ENCODE measurements at regions not wholly inside any gene's neighbourhood (a gene's known extent, or its start where the extent isn't known, plus 50 kb on each side); places are given as distances from the start of the nearest gene placed in this dataset.

DNA sequence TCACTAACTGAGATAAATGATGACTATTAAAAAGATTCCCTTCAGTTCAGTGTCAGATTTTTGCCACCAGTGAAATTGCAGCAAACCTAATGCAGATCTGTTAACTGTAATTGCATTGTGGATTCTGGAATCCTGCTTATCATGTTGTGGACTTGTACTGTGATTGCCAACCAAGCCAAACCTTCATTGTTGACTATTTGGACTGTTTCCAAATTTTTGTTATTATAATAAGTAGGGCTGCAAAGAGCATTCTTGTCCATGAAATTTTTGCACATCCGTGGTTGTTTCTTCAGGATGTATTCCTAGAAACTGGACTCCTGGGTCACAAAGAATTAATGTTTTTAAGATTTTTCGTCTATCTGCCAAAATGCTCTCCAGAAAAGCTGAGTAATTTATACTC, 281.6 kb upstream of the ZMIZ1 start:
- no peak for DNase-seq (ENCODE audit: low read depth)

DNA sequence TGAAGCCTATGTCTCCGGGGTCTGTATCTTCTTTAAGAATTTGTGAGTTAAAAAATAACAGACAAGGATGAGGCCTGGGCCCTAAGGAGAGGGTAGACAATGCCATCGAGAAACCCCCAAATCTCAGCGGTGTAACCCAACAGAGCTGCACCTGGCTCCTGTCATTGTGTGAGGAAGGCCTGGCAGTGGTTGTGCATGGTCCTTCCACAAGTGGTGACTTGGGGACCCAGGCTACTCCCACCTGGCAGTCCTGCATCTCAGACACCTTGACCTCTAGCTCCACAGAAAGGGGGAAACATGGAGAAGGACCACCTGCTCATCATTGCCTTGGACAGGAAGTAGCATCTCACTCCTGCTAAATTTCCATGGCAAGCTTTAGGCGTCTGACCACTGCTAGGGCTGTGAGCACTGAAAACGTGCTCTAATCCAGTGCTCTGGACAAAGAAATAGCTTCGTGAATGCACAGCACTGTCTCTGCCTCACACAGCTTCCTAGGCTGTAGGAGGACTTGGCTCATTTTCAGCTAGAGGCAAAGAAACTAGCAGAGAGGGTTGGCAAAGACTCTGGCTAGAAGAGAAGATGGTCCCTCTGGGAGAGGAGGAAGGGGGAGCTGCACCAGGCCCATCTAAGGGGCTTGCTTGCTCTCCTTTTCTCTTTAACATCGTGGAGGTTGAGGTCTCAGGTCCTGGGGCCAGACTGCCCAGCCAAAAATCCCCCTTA, 273.9 kb upstream of the ZMIZ1 start:
- DNase-seq (ENCODE audit: low read depth): no peak

DNA sequence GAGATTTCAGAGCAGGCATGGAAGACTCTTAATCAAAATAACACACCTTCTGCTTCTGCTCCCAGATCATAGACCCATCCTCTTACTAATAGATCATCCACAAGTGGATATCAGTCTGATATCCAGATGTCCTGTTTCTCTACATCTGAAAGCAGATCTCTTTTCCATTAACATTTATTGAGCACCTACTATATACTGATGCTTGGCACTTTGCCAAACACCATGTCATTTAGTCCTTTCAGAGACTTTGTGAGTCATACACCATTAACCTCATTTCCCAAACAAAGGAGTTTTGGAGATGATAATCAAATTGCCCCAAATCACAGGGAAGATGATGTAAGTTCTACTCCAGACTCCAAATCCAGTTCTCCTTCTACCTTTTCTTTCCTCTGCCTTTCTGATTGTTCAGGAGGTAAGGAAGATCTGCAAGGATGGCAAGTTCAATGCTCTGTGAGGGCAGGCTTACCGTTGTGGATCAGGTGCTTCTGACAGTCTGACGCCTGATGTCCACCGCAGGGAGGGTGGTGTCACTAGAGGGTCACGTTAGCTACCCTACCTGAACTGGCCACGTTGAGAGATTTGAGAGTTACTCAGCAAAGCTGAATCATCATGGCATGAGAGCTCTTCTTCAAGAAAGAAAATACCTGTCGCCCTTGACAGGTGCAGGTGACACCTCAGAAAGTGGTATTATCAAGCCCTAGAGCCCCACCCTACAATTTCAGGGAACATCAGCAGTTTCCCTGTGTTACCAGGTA, 269.6 kb upstream of the ZMIZ1 start:
- no peak for DNase-seq (ENCODE audit: low read depth)

DNA sequence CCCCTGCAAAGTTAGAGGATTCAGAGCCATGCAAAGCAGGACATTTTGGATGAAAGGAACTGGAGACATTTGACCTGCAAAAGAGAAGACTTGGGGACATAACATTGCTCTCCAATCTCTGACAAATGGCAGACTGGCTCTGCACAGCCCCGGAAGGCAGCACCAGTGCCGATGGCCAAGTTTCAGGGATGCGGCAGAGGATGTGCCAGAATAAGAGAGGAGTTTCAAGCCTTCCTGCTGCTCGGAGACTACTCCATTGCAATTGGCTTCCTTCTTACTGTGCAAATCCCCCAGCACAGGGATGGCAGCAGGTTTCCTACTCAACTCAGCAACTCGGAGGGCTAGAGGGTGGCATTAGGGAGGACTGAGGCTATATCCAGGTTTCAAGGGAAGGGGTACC, 268.8 kb upstream of the ZMIZ1 start:
- no peak for DNase-seq (ENCODE audit: low read depth)

DNA sequence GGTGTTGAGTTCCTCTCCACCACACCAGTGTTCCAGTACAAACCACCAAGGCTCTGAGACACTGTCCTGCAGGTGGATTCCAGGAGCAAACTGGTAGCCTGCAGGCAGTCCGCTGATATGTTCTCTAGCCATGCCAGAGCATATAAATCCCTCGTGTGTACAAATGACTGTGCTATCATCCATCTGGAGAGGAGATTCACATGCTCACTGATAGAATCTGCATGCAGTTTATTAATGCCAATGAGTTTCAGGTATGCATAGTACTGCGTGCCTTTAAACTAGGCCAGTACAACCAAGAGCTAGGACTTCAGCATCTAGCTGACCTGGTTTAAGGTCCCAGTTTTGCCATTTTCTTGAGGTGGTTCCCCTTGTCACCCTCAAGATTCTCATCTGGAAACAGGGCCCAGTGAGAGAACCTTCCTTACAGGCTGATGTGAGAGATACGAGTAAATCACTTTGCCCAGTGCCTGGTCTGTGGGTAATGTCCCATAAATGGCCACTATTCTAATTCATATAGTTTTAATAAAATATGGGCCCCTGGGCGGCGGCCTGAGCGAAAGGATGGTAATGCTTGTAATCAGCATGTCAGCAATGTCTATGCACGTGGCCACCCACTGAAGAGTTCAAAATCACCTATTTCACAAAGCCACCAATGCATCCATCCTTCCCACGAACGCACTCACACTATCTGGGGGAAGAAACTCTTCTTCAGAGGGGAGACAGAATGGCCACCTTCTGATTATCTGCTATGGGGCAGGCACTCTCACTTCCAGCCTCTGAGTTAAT, 268.0 kb upstream of the ZMIZ1 start:
- no peak for DNase-seq (ENCODE audit: low read depth)

DNA sequence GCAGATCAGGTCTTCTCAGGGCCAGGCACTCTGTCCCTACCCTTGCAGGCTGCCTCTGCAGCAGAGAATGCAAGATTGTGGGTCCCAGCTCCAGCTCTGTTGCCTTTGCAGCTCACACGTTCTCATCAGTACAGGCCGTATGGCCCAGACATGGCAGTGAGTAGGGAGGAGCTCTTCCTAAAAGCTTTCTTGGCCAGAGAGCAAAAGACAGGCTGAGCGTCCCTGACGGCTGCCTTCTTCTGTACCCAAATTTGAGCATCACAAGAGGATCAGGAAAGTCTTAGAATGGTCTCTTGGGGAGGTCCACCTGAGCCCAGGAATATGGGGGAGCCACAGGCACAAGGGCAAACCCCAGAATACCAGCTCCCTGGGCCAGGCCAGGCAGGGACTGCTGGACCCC, 266.3 kb upstream of the ZMIZ1 start:
- DNase-seq (ENCODE audit: low read depth): no peak

DNA sequence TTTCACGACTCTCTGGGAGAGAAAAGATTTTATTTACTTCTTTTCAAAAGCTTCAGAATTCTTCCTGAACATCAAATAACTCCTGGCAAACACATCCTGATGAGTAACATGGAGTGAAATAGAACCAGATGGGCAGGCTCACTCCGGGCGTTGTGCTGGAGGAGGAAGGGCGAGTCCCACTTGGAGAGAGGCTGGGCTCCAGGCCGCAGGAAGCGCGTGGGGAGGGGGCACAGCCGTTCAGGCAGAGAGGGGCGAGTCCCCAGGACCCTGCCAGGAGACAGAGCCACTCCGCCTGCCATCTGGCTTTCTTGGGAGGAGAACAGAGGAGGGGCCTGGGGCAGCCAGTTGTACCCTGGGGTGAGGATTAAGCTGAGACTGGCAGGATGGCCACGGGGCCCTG, 265.9 kb upstream of the ZMIZ1 start:
- DNase-seq (ENCODE audit: low read depth): peak; percentile 31

DNA sequence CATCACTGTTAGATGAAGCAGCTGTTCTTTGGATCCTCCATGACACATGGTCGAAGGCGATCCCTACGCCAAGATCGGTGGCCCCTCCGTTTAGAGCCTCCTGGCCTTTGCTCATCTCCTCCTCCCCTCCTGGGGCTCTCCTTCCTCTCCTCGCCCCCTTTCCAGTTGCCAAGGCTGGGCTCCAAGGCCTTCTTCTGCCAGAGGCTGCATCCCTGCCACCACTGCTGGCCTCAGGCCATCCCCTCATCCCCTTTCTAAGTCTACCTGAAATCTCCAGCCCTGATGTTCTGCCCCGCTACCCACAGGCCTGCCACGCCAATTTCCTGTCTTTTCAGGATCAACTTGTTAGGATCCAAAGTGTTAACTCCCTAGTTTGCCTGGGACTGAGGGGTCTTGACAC, 265.1 kb upstream of the ZMIZ1 start:
- no peak for DNase-seq (ENCODE audit: low read depth)

DNA sequence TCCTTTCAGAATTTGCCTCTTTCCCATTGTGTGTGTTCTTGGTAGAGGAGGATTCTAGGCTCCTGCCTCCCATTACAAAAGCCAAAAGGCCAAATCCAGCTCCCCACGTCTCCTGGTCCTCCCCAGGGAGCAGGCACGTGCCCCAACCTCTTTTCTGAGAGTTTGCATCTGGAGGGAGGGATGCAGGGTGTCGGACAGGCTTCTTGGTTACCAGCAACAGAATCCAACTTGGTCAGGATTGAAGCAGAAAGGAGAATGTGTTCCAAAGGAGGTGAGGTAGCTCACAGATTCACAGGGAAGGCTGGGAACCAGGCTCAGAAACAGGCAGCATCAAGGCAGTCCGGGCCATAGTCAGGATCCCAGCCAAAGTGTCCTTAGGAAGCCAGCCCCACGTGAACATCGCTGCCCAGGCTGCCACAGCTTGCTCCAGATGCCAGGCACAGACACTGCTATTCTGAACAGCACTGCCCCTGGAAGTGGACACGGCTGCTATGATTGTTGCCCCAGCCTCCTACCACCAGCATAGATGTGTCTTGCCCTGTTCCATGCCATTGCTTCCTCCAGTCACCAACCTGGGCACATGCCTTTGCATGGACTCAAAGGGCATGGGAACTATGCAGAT, 264.2 kb upstream of the ZMIZ1 start:
- DNase-seq (ENCODE audit: low read depth): no peak

DNA sequence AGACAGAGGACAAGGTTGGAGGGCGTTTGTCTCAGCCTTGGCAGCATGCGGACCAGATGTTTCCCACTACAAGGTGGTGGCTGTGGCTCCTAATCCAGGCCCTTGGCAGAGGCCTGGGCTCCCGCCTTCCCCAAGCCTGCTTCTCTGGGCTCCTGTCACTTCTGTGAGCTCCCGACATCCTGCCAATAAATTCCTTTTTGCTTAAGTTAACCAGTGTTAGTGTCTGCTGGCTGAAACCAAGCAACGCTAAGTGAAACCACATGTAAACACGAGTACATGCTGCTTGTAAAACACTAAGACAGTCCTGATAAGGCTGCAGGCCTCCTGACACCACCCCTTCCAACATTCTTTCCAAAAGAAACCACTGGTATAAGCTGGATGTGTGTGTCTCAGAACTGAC, 263.6 kb upstream of the ZMIZ1 start:
- peak; percentile 90 for DNase-seq (ENCODE audit: low read depth)

DNA sequence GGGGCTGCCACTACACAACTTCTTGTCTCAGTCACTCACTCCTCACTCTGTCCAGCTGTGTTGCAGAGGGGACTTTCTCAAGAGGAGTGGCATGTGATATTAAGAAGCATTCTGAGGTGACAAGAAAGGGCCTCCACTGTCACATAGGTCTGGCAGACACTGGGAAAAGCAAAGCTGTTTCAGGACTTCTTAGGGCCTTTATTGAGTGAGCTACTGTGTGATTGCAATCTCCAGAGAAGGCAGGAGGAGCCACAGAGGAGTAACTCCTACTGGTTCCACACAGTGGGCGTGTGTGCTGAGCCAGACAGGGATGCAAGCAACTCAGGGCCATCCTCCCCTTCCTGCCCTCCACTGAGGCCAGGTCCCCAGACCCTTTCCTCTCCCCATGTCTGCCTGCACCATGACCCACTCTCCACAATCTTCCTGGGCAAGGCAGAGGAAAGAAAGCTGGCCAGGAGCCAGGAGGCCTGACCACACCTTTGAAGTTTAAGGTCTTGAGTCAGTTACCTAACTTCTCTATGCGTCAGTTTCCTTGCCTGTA, 262.0 kb upstream of the ZMIZ1 start:
- DNase-seq (ENCODE audit: low read depth): peak; percentile 37

DNA sequence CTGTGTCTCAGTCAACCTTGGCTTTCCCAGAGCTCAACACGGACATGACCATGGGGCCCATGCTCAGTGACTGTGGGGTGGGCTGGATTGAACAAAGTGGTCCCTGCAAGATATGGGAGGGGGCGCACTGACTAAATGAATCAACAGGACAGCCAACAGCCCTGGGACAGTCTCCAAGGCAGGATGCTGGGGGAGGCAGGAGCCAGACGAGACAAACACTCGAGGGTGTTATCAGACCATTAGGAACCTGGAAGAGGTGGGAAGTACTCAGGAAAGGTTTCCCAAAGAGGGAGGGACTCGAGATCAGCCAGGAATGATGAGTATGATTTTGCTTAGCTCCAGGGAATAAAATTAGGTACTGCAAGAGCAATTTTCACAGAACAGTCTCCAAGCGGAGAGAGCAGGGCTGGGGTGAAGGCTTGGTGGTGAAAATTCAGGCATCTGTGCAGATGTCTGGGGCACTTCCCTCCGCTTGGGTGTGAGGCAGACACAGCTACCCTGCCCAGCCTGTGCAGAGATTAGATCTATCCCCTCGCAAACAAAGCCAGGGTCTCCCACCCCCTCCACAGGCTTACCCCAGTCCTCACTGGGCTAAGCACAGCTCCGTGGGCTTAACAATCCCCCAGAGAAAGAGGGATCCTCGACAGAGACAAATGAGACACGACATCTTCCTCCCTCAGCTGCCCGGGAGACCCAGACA, 261.1 kb upstream of the ZMIZ1 start:
- no peak for DNase-seq (ENCODE audit: low read depth)

DNA sequence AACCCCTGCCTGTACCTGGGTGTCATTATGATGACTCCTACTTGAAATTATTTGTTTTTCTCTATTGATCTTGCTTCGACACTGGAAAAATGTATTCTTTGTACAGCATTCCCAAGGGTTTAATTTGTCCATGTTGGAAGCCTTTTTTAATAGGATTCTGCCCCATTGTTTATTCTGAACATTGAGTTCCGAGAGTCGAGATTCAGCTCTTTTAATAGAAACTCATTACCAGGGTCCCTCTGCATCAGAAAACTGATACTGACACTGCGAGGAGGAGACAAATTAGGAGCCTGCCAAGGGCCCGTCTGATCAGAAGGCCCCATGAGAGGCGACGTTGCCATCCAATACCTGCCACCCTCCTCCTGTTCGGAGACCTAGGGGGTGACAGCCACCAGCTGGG, 260.5 kb upstream of the ZMIZ1 start:
- DNase-seq (ENCODE audit: low read depth): no peak

DNA sequence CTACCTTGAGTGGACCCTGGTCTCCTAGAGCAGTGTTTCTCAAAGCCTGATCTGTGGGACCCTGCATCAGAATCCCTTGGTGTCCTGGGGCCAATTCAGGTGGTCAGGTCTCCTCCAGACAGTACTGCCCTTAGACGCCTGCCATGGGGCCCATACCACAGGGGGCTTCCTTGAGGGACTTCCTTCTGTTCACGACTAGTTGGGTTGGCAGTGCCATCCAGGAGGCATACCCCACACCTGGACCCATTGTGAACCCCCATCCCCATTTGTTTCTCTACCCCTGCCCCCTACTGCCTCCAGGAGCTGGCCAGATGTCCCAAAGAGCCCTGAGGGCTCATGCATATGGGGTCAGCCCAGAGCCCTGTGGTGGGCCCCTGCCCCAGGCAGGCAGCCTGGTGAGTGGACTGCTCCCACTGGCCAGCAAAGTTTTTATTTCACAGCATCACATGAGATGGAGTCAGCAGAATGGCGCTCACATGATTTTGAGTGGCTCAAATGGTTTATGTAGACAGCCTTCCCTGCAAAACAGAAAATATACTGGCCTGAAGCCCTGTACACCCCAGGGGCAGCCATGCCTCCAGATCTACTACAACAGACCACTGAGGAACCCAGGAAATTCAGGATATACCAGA, 259.9 kb upstream of the ZMIZ1 start:
- DNase-seq (ENCODE audit: low read depth): no peak

DNA sequence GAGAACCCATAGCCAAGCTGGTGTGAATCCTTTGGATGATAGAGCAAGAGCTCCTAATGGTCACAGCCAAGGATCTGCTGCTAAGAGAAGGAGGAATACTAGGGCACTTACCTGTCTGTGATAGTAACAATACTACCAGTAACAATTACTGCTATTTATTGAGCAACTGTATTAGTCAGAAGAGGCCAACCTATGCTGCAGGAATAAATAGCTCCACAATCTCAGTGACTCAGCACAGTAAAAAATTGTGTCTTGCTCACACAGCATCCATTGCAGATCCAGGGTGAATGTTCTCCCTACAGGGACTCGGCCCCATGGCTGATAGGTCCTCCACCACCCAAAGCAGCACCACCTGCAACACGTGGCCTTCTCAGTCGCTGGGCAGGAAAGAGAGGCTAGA, 257.6 kb upstream of the ZMIZ1 start:
- DNase-seq (ENCODE audit: low read depth): no peak

DNA sequence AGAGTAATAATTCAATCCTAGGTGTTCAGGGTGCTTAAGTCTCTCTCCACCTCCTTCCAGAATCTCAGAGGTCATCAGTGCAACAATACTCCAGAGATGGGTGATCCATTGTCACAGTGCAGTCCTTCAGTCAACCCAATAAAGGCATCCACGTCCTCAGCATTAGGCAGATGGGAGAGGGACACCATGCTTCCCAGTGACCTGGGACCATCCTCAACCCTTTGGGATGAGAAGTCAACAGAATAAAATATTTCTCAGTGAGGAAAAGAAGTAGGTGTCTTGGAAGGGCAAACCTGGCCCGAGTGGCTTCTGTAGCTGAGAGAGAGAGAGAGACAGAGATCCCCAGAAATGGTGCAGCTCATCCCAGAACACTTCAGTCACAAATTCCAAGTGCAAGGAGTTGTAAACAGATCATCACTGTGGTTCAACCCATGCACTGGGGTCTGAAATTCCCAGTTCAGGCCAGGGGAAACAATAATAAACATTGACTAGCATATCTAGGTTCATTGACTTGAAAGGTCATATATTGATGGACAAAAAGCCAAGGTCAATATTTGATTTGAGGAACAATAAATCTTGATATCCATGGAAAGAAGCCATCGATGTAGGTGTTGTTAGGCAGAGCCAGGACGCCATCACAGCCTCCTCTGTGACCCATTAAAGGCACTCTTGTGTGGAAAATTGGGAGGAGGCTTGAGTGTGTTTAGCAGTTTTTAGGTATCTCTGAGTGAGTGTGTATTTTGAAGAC, 256.0 kb upstream of the ZMIZ1 start:
- DNase-seq (ENCODE audit: low read depth): no peak

DNA sequence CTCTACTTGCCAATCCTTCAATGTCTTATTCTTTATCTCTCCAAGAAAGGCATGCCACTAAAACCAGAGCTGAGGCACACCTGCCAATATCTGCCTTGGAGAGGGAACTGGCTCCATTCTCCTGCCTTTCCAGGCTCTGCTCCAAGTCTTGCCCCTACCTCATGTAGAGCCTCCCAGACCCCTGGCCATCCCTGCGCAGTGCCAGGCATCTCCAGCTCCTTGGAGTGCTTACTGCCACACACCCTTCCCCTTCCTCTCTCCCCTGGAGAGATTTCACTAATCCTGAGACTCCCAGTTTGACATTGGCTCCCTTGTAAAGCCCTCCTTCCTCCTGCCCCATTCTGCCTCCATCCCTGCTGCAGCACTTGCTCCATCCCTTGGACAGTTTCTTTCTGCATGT, 255.2 kb upstream of the ZMIZ1 start:
- no peak for DNase-seq (ENCODE audit: low read depth)

DNA sequence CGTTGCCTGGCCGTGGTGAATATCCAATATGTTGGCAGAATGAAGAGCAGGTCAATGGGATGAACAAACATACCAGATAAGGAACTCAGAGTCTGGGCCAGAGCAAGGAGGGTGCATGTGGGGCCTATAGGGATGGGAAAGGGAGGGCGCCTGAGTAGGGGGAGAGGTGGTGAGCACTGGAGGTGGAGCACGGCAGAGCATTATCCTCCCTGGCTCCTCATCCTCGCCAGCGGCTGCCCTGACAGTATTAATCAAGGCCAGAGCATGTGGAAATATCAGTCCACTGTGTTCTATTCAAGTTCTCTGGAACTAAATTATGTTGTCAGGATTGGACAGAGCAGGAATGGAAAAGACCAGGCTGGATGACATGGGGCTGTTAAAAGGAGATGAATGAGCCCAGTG, 254.8 kb upstream of the ZMIZ1 start:
- DNase-seq (ENCODE audit: low read depth): no peak

DNA sequence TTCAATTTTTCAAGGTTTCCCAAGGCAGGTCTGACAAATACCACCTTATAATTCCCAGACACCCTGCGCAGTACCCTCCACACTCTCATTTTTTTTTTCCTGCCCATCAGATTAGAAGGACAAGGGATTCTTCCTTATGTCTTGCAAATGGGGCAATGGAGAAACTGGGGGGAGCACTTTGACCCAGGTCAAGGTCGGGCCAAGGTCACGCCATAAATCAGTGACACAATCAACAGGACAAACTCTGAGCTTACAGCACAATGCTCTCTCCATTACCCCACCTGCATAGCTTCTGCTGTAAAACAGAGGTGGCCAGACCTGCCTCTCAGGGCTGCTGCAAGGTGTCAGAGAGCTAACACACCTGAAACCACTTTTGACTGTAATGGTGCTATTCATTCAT, 254.4 kb upstream of the ZMIZ1 start:
- DNase-seq (ENCODE audit: low read depth): no peak

DNA sequence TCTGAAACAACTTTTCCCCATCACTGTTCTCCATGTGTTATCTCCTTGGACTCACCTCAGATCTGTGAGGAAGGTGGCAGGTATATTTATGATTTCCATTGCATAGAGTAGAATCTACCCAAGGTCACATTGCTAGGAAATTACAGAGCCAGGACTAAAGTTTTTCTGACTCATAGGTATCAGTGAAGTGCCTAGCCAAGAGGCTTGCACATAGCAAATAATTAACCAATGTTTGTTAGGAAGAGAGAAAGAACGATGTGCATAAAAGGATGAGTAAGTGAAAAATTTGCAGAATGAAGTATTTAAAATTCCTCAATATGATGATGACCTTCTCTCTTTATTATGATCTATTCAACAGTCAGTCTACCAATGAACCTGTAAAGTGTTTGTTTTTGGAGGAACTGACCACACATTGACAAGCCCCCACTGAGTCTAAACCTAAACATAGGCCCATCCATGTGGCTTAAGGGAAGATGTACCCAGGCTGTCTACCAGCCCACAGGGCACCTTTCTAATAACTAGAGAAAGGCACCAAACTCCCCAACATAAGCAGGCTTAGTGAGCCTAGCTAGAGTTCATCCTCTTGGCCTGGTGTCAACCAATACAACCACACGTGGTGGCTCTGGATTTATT, 252.9 kb upstream of the ZMIZ1 start:
- no peak for DNase-seq (ENCODE audit: low read depth)

Data from Daoy (cell line).